H9 (cell line): ENCODE measurements at regions not wholly inside any gene's neighbourhood (a gene's known extent, or its start where the extent isn't known, plus 50 kb on each side); places are given as distances from the start of the nearest gene placed in this dataset.

Source experiments
- DNase-seq: peaks from one replicate; pipeline ENCODE4 v3.0.0-alpha.2; 2017
- H2AFZ ChIP-seq: one replicate; pipeline ENCODE4 v1.6.1; 2013; ENCODE audit warnings: mild to moderate bottlenecking, low read length, control low read depth, moderate library complexity
- H2AK5ac ChIP-seq: 2 replicates; pipeline ENCODE4 v1.6.1; 2013; ENCODE audit warnings: low read length, control low read depth, mixed read lengths; ENCODE audit not compliant: insufficient read length
- H2BK120ac ChIP-seq: one replicate; pipeline ENCODE4 v1.6.1; 2013; ENCODE audit warnings: low read depth, mild to moderate bottlenecking, low read length, control low read depth, inconsistent platforms; ENCODE audit not compliant: poor library complexity, severe bottlenecking
- H2BK12ac ChIP-seq: 2 replicates; pipeline ENCODE4 v1.6.1; 2013; ENCODE audit warnings: low read length, control low read depth, mixed read lengths, low read depth; ENCODE audit not compliant: insufficient read length
- H2BK15ac ChIP-seq: 2 replicates; pipeline ENCODE4 v1.6.1; 2013; ENCODE audit warnings: low read depth, low read length, control low read depth
- H2BK20ac ChIP-seq: one replicate; pipeline ENCODE4 v1.6.1; 2013; ENCODE audit warnings: low read depth, mild to moderate bottlenecking, low read length, control low read depth, inconsistent platforms; ENCODE audit not compliant: poor library complexity, severe bottlenecking
- H2BK5ac ChIP-seq: 2 replicates; pipeline ENCODE4 v1.6.1; 2013; ENCODE audit warnings: low read length, control low read depth, mixed read lengths; ENCODE audit not compliant: insufficient read length
- H3K14ac ChIP-seq: 2 replicates; pipeline ENCODE4 v1.6.1; 2013; ENCODE audit warnings: low read length, control low read depth; ENCODE audit not compliant: insufficient read depth
- H3K18ac ChIP-seq: 2 replicates; pipeline ENCODE4 v1.6.1; 2013; ENCODE audit warnings: low read depth, mild to moderate bottlenecking, mixed read lengths, low read length, control low read depth; ENCODE audit not compliant: insufficient read length
- H3K23ac ChIP-seq: 2 replicates; pipeline ENCODE4 v1.6.1; 2013; ENCODE audit warnings: low read length, control low read depth, mixed read lengths, low read depth; ENCODE audit not compliant: insufficient read length
- H3K23me2 ChIP-seq: 2 replicates; pipeline ENCODE4 v1.6.1; 2013; ENCODE audit warnings: low read depth, mild to moderate bottlenecking, mixed read lengths, low read length, control low read depth; ENCODE audit not compliant: insufficient read length, poor library complexity, severe bottlenecking
- H3K27ac ChIP-seq: 2 replicates; pipeline ENCODE4 v1.5.1; 2013; ENCODE audit warnings: low read length, control low read depth, mixed read lengths, low read depth; ENCODE audit not compliant: insufficient read length
- H3K27me3 ChIP-seq: 2 replicates; pipeline ENCODE4 v1.6.1; 2013; ENCODE audit warnings: low read length, control low read depth, inconsistent platforms; ENCODE audit not compliant: insufficient read depth
- H3K4ac ChIP-seq: 2 replicates; pipeline ENCODE4 v1.6.1; 2013; ENCODE audit warnings: low read depth, mild to moderate bottlenecking, control low read depth, inconsistent platforms, low read length, moderate library complexity
- H3K4me1 ChIP-seq: 2 replicates; pipeline ENCODE4 v1.6.1; 2013; ENCODE audit warnings: low read length, control low read depth, inconsistent platforms; ENCODE audit not compliant: insufficient read depth
- H3K4me2 ChIP-seq: 2 replicates; pipeline ENCODE4 v1.6.1; 2013; ENCODE audit warnings: low read length, control low read depth, mixed read lengths; ENCODE audit not compliant: insufficient read length, insufficient read depth
- H3K56ac ChIP-seq: 2 replicates; pipeline ENCODE4 v1.6.1; 2013; ENCODE audit warnings: low read depth, mild to moderate bottlenecking, mixed read lengths, low read length, control low read depth; ENCODE audit not compliant: insufficient read length
- H3K79me1 ChIP-seq: 2 replicates; pipeline ENCODE4 v1.6.1; 2013; ENCODE audit warnings: low read depth, mild to moderate bottlenecking, moderate library complexity, low read length, control low read depth, inconsistent platforms; ENCODE audit not compliant: insufficient read depth, poor library complexity, severe bottlenecking
- H3K79me2 ChIP-seq: 2 replicates; pipeline ENCODE4 v1.6.1; 2013; ENCODE audit warnings: low read length, control low read depth, inconsistent platforms; ENCODE audit not compliant: insufficient read depth
- H3K9ac ChIP-seq: 2 replicates; pipeline ENCODE4 v1.6.1; 2013; ENCODE audit warnings: low read length, control low read depth, mixed read lengths; ENCODE audit not compliant: insufficient read length; ENCODE audit errors: extremely low read depth
- H3K9me3 ChIP-seq: one replicate; pipeline ENCODE4 v1.6.1; 2013; ENCODE audit warnings: low read depth, low read length, inconsistent platforms; ENCODE audit not compliant: control insufficient read depth
- H3T11ph ChIP-seq: one replicate; pipeline ENCODE4 v1.6.1; 2013; ENCODE audit warnings: mild to moderate bottlenecking, low read length, control low read depth, inconsistent platforms
- H4K20me1 ChIP-seq: one replicate; pipeline ENCODE4 v1.6.1; 2013; ENCODE audit not compliant: control insufficient read depth, insufficient read length, insufficient read depth
- H4K5ac ChIP-seq: 2 replicates; pipeline ENCODE4 v1.6.1; 2013; ENCODE audit warnings: low read depth, mild to moderate bottlenecking, mixed read lengths, low read length, control low read depth; ENCODE audit not compliant: insufficient read length
- H4K8ac ChIP-seq: replicated peaks from 2 replicates; pipeline ENCODE4 v1.6.1; 2013; ENCODE audit warnings: low read length, control low read depth, mixed read lengths, low read depth; ENCODE audit not compliant: insufficient read length
- H4K91ac ChIP-seq: 2 replicates; pipeline ENCODE4 v1.6.1; 2013; ENCODE audit warnings: low read depth, mild to moderate bottlenecking, moderate library complexity, mixed read lengths, low read length, control low read depth; ENCODE audit not compliant: insufficient read length
- H3K27ac Mint-ChIP-seq, 3 experiments: 2 replicates in 2 of 3; 3 replicates in 1 of 3; pipeline ENCODE4 v1.8.0; 2020 to 2021; ENCODE audit warnings: mixed read lengths in 3 of 3, mild to moderate bottlenecking in 1 of 3, moderate library complexity in 1 of 3
- H3K27me3 Mint-ChIP-seq: 2 replicates; pipeline ENCODE4 v1.8.0; 2021; ENCODE audit warnings: low read depth, mild to moderate bottlenecking, moderate library complexity, mixed read lengths
- H3K36me3 Mint-ChIP-seq, 3 experiments: 2 replicates in 2 of 3; 3 replicates in 1 of 3; pipeline ENCODE4 v1.8.0; 2020 to 2021; ENCODE audit warnings: low read depth in 3 of 3, mixed read lengths in 3 of 3; ENCODE audit not compliant: insufficient read depth in 1 of 3
- H3K4me1 Mint-ChIP-seq, 2 experiments: 2 replicates each; pipeline ENCODE4 v1.8.0; 2020; ENCODE audit warnings: mixed read lengths in 2 of 2
- H3K4me3 Mint-ChIP-seq, 2 experiments: 2 replicates in 1 of 2; 3 replicates in 1 of 2; pipeline ENCODE4 v1.8.0; 2020 to 2021; ENCODE audit warnings: mild to moderate bottlenecking in 2 of 2, mixed read lengths in 2 of 2, moderate library complexity in 1 of 2
- H3K9me3 Mint-ChIP-seq, 2 experiments: 2 replicates in 1 of 2; 3 replicates in 1 of 2; pipeline ENCODE4 v1.8.0; 2020; ENCODE audit warnings: mild to moderate bottlenecking in 2 of 2, mixed read lengths in 2 of 2, moderate library complexity in 1 of 2
- WGBS: extraction: QIAGEN DNeasy Blood & Tissue Kit; methylation state at CpG from one replicate; pipeline ENCODE4 v1.1.7; 2013; ENCODE audit warnings: missing lambda C conversion rate, low lambda C conversion rate, mixed read lengths; ENCODE audit not compliant: insufficient read length; ENCODE audit errors: extremely low coverage; 5-methylcytosine and 5-hydroxymethylcytosine counted together
- TF ChIP-seq, protein P1 (sequence below): fragments of 200-600 bp; sonication (generic); conservative IDR thresholded peaks from 3 replicates; pipeline ENCODE4 v1.8.0; 2021; ENCODE audit warnings: antibody characterized with exemption, mild to moderate bottlenecking

DNA sequence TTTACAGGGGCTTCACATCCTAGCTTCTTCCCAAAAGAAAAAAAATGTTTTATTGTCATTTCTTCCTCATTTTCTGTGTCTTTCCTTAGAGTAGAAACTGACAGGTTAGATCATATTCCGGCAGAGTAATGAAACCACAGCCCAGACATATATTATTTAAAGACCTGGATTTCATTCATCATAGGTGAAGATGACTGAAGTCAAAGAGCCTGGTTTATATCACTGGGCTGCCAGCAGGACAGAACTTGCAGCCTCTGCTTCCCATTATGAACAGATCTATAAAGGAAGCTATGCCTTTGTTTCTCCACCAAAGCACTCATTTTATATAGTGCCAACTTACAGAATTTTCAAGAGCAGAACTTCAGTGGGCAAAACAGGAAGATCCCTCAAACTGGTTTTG lies 137.9 kb downstream of the METTL4 start:
- Histone ChIP-seq H3K27me3 (no peaks in the 10 kb centered on the region), H3K9me3 (no peaks in the 10 kb centered on the region), H2BK120ac (no peak overlapping the region), H3K79me1 (no peaks in the 10 kb centered on the region), H3K9ac (no peak overlapping the region), H3K4me2 (no peak overlapping the region), H3K14ac (no peak overlapping the region), H2BK20ac (no peak overlapping the region), H3K4me1 (no peaks in the 10 kb centered on the region), H3T11ph (no peak overlapping the region), H4K20me1 (no peaks in the 10 kb centered on the region), H2AK5ac (no peak overlapping the region), H3K27ac (no peak overlapping the region), H3K4ac (no peak overlapping the region), H3K56ac (no peak overlapping the region), H4K91ac (no peak overlapping the region), H3K79me2 (no peaks in the 10 kb centered on the region), H3K23ac (no peak overlapping the region), H3K18ac (no peak overlapping the region), H2BK12ac (no peak overlapping the region), H2AFZ (no peak overlapping the region), H4K5ac (no peak overlapping the region), H2BK15ac (no peak overlapping the region), H2BK5ac (no peak overlapping the region), H3K23me2 (no peaks in the 10 kb centered on the region), H4K8ac (no peak overlapping the region)
- Mint-ChIP-seq H3K9me3 (peaks cover 5 to 6% of the 10 kb centered on the region in 2 experiments; a peak in 2 of 5 replicates), H3K4me1 (no peaks in the 10 kb centered on the region), H3K27me3 (peaks cover 1% of the 10 kb centered on the region; the same call in 1 of the 2 replicates), H3K36me3 (0 out of 7 replicates have a peak, but pooled peaks cover 0 to 4% (median 0%) of the 10 kb centered on the region in 3 experiments), H3K4me3 (no peak overlapping the region), H3K27ac (no peak overlapping the region)
- TF ChIP-seq, protein P1, sequence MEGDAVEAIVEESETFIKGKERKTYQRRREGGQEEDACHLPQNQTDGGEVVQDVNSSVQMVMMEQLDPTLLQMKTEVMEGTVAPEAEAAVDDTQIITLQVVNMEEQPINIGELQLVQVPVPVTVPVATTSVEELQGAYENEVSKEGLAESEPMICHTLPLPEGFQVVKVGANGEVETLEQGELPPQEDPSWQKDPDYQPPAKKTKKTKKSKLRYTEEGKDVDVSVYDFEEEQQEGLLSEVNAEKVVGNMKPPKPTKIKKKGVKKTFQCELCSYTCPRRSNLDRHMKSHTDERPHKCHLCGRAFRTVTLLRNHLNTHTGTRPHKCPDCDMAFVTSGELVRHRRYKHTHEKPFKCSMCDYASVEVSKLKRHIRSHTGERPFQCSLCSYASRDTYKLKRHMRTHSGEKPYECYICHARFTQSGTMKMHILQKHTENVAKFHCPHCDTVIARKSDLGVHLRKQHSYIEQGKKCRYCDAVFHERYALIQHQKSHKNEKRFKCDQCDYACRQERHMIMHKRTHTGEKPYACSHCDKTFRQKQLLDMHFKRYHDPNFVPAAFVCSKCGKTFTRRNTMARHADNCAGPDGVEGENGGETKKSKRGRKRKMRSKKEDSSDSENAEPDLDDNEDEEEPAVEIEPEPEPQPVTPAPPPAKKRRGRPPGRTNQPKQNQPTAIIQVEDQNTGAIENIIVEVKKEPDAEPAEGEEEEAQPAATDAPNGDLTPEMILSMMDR = no peak
- DNase-seq = no peak
- no CpG with 5 or more reads among the region's 1 CpG for WGBS
